Smooth muscle cell (in vitro differentiated cells): ENCODE measurements at regions not wholly inside any gene's neighbourhood (a gene's known extent, or its start where the extent isn't known, plus 50 kb on each side); places are given as distances from the start of the nearest gene placed in this dataset.

Experiments used
- DNase-seq: peaks from one replicate; lab custom pipeline; 2025; ENCODE audit not compliant: unreplicated experiment; lab: John Stamatoyannopoulos, UW
- H2AFZ ChIP-seq: fragments of 200-600 bp; sonication (generic); 2 replicates; pipeline ENCODE4 v1.6.0; 2016; ENCODE audit warnings: antibody characterized with exemption, low read depth, mild to moderate bottlenecking
- H3F3A ChIP-seq: fragments of 200-600 bp; sonication (generic); 2 replicates; pipeline ENCODE4 v1.6.0; 2017; ENCODE audit warnings: antibody characterized with exemption, low read depth
- H3K27ac ChIP-seq: fragments of 200-600 bp; sonication (generic); 2 replicates; pipeline ENCODE4 v1.5.1; 2016; ENCODE audit warnings: low read depth, mild to moderate bottlenecking
- H3K27me3 ChIP-seq: fragments of 200-600 bp; sonication (generic); 2 replicates; pipeline ENCODE4 v1.6.1; 2016; ENCODE audit warnings: low read depth, mild to moderate bottlenecking
- H3K36me3 ChIP-seq: fragments of 200-600 bp; sonication (generic); 2 replicates; pipeline ENCODE4 v1.5.1; 2016; ENCODE audit warnings: low read depth
- H3K4me1 ChIP-seq: fragments of 200-600 bp; sonication (generic); 2 replicates; pipeline ENCODE4 v1.5.1; 2016; ENCODE audit warnings: low read depth
- H3K4me2 ChIP-seq: fragments of 200-600 bp; sonication (generic); 2 replicates; pipeline ENCODE4 v1.6.0; 2016; ENCODE audit warnings: mild to moderate bottlenecking
- H3K4me3 ChIP-seq: fragments of 200-600 bp; sonication (generic); 2 replicates; pipeline ENCODE4 v1.5.1; 2016; ENCODE audit warnings: mild to moderate bottlenecking
- H3K79me2 ChIP-seq: fragments of 200-600 bp; sonication (generic); 2 replicates; pipeline ENCODE4 v1.6.0; 2016; ENCODE audit warnings: low read depth, mild to moderate bottlenecking
- H3K9ac ChIP-seq: fragments of 200-600 bp; sonication (generic); 2 replicates; pipeline ENCODE4 v1.6.0; 2016; ENCODE audit warnings: low read depth
- H3K9me3 ChIP-seq: fragments of 200-600 bp; sonication (generic); replicated peaks from 2 replicates; pipeline ENCODE4 v1.5.1; 2016; ENCODE audit warnings: low read depth
- H4K20me1 ChIP-seq: fragments of 200-600 bp; sonication (generic); 2 replicates; pipeline ENCODE4 v1.6.0; 2016; ENCODE audit warnings: low read depth
- CTCF ChIP-seq: fragments of 200-600 bp; sonication (generic); IDR thresholded peaks from 2 replicates; pipeline ENCODE4 v1.5.1; 2017; ENCODE audit warnings: borderline replicate concordance, mild to moderate bottlenecking, antibody characterized with exemption; ENCODE audit not compliant: insufficient read depth, poor library complexity, severe bottlenecking
- WGBS: methylation state at CpG from one replicate; pipeline ENCODE4 v1.1.7; 2016; ENCODE audit warnings: low lambda C conversion rate; 5-methylcytosine and 5-hydroxymethylcytosine counted together

- no peaks in the 10 kb centered on the region for H3K27me3 ChIP-seq
- DNase-seq, result no peak
- TF ChIP-seq CTCF, result no peak
- no peaks in the 10 kb centered on the region for H3K4me1 ChIP-seq
- no peaks in the 10 kb centered on the region for H3K36me3 ChIP-seq
- H3F3A ChIP-seq, result no peaks in the 10 kb centered on the region
- no peak overlapping the region for H3K9ac ChIP-seq
- H3K79me2 ChIP-seq, result no peaks in the 10 kb centered on the region
- WGBS, result 91% methylated on average over 3 of the region's 3 CpGs
- H3K27ac ChIP-seq, result no peak overlapping the region
- no peak overlapping the region for H3K4me3 ChIP-seq
- H3K4me2 ChIP-seq, result no peak overlapping the region
- no peaks in the 10 kb centered on the region for H3K9me3 ChIP-seq
- H4K20me1 ChIP-seq, result no peaks in the 10 kb centered on the region
- H2AFZ ChIP-seq, result no peak overlapping the region
These were observed 448.2 kb upstream of the CCDC54 start for GRCh38 chr3:106929081-106929480.

- Histone ChIP-seq H3K27me3 (no peaks in the 10 kb centered on the region), H3F3A (no peaks in the 10 kb centered on the region), H4K20me1 (no peaks in the 10 kb centered on the region), H3K27ac (no peak overlapping the region), H3K36me3 (no peaks in the 10 kb centered on the region), H3K4me1 (no peaks in the 10 kb centered on the region), H3K4me2 (no peak overlapping the region), H3K79me2 (no peaks in the 10 kb centered on the region), H3K9ac (no peak overlapping the region), H3K9me3 (no peaks in the 10 kb centered on the region), H2AFZ (no peak overlapping the region), H3K4me3 (no peak overlapping the region)
- DNase-seq, result no peak
- WGBS, result 88% methylated on average over 2 of the region's 2 CpGs
- no peak for TF ChIP-seq CTCF
These were observed 447.2 kb upstream of the CCDC54 start for GRCh38 chr3:106930086-106930485.

DNA sequence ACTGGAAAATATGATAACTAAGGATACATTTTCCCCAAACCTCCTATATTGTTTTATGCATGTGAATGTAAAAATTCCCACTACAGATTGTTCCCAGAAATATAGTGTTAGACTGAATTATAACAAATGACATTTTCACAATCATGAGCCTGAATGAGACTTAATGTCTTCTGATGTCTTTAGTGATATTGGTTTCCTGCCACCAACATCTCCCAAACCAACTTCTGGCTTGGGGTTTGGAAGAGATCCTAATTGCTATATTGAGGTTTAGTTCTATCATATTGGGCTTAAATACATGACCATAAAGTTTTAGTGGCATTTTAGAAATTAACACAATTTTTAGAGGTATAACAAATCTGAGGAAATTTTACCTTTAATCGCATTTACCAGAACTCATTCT is 445.3 kb upstream of the CCDC54 start:
- no peaks in the 10 kb centered on the region for H3K4me1 ChIP-seq
- H4K20me1 ChIP-seq, result no peaks in the 10 kb centered on the region
- DNase-seq, result no peak
- 100% methylated on average over 1 of the region's 1 CpG for WGBS
- no peak for TF ChIP-seq CTCF
- no peaks in the 10 kb centered on the region for H3K9me3 ChIP-seq
- no peaks in the 10 kb centered on the region for H3K79me2 ChIP-seq
- no peaks in the 10 kb centered on the region for H3F3A ChIP-seq
- no peaks in the 10 kb centered on the region for H3K36me3 ChIP-seq
- H3K9ac ChIP-seq, result no peak overlapping the region
- no peak overlapping the region for H3K27ac ChIP-seq
- H3K4me3 ChIP-seq, result no peak overlapping the region
- H3K27me3 ChIP-seq, result no peaks in the 10 kb centered on the region
- no peak overlapping the region for H2AFZ ChIP-seq
- no peak overlapping the region for H3K4me2 ChIP-seq

DNA sequence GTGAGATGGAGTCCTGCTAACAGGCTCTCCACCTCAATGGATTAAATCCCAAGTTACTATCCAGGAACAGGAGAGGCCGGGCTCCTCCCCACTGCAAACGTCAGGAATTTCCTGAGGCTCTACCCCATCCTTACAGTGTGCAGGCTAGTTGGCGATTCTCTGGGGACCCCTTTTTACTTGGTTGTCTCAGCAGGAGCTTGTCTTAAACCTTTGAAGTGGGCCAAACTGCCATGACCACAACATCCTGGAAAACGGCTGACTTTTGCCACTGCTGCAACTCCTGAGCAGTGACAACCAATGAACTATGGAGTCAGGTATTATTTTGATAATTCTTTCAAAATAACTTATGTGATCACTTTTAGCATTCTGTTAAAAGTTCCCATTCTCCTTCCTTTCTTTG is 440.9 kb upstream of the CCDC54 start:
- no peaks in the 10 kb centered on the region for H3K4me1 ChIP-seq
- no peaks in the 10 kb centered on the region for H4K20me1 ChIP-seq
- H3K9ac ChIP-seq, result no peak overlapping the region
- DNase-seq, result no peak
- H3K27me3 ChIP-seq, result no peaks in the 10 kb centered on the region
- H3K27ac ChIP-seq, result no peak overlapping the region
- no peak overlapping the region for H2AFZ ChIP-seq
- TF ChIP-seq CTCF, result no peak
- H3K36me3 ChIP-seq, result no peaks in the 10 kb centered on the region
- H3K4me3 ChIP-seq, result no peak overlapping the region
- no peaks in the 10 kb centered on the region for H3K9me3 ChIP-seq
- no peaks in the 10 kb centered on the region for H3F3A ChIP-seq
- 68% methylated on average over 4 of the region's 4 CpGs for WGBS
- no peaks in the 10 kb centered on the region for H3K79me2 ChIP-seq
- no peak overlapping the region for H3K4me2 ChIP-seq
